Fibroblast of lung (primary cell): ENCODE measurements at regions not wholly inside any gene's neighbourhood (a gene's known extent, or its start where the extent isn't known, plus 50 kb on each side); places are given as distances from the start of the nearest gene placed in this dataset.

Source experiments
- CTCF ChIP-seq, 2 donors: IDR thresholded peaks in 1 of 2; conservative IDR thresholded peaks in 1 of 2; 1 replicate in 1 of 2; 2 replicates in 1 of 2; pipeline ENCODE4 v1.5.1; 2011 to 2012; ENCODE audit warnings: low read length in 2 of 2, control low read depth in 1 of 2, inconsistent platforms in 1 of 2, low read depth in 1 of 2, mild to moderate bottlenecking in 1 of 2
- EZH2 ChIP-seq: IDR thresholded peaks from 2 replicates; pipeline ENCODE4 v1.5.1; 2012; ENCODE audit warnings: low read length, control low read depth, mild to moderate bottlenecking; ENCODE audit errors: missing control alignments

GRCh38 chr2:34416856-34417255 lies 817.8 kb upstream of the FAM98A start:
- TF ChIP-seq CTCF (conservative IDR thresholded peaks at IDR 0.05 in 1 of 2, IDR thresholded peaks at IDR 0.05 in 1 of 2; ENCODE audit: low read depth in 1 of 2, low read length in 2 of 2) (no peak), EZH2 (no peak)
